HL-60 (cell line): ENCODE measurements at regions not wholly inside any gene's neighbourhood (a gene's known extent, or its start where the extent isn't known, plus 50 kb on each side); places are given as distances from the start of the nearest gene placed in this dataset.

ENCODE experiments used
- DNase-seq, 2 experiments: peaks; one replicate each; pipeline ENCODE4 v3.0.0-alpha.2; 2010 to 2020; ENCODE audit warnings: low read depth in 1 of 2, low spot score in 1 of 2
- H3K27ac ChIP-seq: fragments of 250-450 bp; sonication (Bioruptor Pico); replicated peaks from 2 replicates; pipeline ENCODE4 v1.5.1; 2020; ENCODE audit warnings: mild to moderate bottlenecking, moderate library complexity
- H3K27me3 ChIP-seq: fragments of 250-450 bp; sonication (Bioruptor Pico); 2 replicates; pipeline ENCODE4 v1.5.1; 2021; ENCODE audit warnings: mild to moderate bottlenecking, moderate library complexity; ENCODE audit not compliant: insufficient read depth, poor library complexity, severe bottlenecking
- H3K4me3 ChIP-seq: replicated peaks from 2 replicates; pipeline ENCODE4 v1.5.1; 2011; ENCODE audit warnings: mild to moderate bottlenecking, control low read depth, low read length; ENCODE audit not compliant: insufficient read depth
- CTCF ChIP-seq: IDR thresholded peaks from one replicate; pipeline ENCODE4 v1.5.1; 2011; ENCODE audit warnings: low read length, control low read depth, inconsistent platforms; ENCODE audit not compliant: insufficient read depth
- GABPA ChIP-seq: IDR thresholded peaks from 2 replicates; pipeline ENCODE4 v1.6.1; 2012; ENCODE audit warnings: low read depth
- POLR2AphosphoS5 ChIP-seq: IDR thresholded peaks from 2 replicates; pipeline ENCODE4 v1.6.1; 2012; ENCODE audit warnings: low read depth
- SPI1 ChIP-seq: IDR thresholded peaks from 2 replicates; pipeline ENCODE4 v1.6.1; 2012; ENCODE audit warnings: low read depth, mild to moderate bottlenecking, borderline replicate concordance
- TF ChIP-seq, protein P1 (sequence below): IDR thresholded peaks from 2 replicates; pipeline ENCODE4 v1.6.1; 2012; ENCODE audit warnings: low read depth; ENCODE audit not compliant: insufficient replicate concordance

DNA sequence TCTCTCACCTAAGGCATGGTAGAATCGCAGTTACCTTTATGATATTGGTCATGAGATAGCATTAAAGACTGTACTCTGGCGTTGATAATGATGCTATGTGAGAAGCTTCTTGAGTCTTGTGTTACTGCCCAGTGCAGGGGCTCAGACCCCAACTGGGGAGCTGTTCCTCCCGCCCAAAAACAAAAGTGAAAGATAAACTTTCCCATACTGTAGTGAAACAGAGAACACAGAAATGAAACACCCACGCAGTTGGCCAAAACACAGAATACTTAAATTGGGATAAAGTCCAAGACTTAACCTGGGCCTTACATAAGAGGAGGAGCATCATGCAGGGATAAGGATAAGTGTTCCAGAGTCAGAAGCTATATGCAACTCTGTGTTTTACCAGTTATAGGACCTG is 130.6 kb downstream of the HHIPL2 start:
- no peaks in the 10 kb centered on the region for H3K27me3 ChIP-seq
- DNase-seq, result no peak
- TF ChIP-seq SPI1 (no peak), GABPA (no peak), CTCF (no peak), POLR2AphosphoS5 (no peak)
- TF ChIP-seq, protein P1, sequence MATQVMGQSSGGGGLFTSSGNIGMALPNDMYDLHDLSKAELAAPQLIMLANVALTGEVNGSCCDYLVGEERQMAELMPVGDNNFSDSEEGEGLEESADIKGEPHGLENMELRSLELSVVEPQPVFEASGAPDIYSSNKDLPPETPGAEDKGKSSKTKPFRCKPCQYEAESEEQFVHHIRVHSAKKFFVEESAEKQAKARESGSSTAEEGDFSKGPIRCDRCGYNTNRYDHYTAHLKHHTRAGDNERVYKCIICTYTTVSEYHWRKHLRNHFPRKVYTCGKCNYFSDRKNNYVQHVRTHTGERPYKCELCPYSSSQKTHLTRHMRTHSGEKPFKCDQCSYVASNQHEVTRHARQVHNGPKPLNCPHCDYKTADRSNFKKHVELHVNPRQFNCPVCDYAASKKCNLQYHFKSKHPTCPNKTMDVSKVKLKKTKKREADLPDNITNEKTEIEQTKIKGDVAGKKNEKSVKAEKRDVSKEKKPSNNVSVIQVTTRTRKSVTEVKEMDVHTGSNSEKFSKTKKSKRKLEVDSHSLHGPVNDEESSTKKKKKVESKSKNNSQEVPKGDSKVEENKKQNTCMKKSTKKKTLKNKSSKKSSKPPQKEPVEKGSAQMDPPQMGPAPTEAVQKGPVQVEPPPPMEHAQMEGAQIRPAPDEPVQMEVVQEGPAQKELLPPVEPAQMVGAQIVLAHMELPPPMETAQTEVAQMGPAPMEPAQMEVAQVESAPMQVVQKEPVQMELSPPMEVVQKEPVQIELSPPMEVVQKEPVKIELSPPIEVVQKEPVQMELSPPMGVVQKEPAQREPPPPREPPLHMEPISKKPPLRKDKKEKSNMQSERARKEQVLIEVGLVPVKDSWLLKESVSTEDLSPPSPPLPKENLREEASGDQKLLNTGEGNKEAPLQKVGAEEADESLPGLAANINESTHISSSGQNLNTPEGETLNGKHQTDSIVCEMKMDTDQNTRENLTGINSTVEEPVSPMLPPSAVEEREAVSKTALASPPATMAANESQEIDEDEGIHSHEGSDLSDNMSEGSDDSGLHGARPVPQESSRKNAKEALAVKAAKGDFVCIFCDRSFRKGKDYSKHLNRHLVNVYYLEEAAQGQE, result no peak
- H3K27ac ChIP-seq, result no peak overlapping the region
- no peak overlapping the region for H3K4me3 ChIP-seq

DNA sequence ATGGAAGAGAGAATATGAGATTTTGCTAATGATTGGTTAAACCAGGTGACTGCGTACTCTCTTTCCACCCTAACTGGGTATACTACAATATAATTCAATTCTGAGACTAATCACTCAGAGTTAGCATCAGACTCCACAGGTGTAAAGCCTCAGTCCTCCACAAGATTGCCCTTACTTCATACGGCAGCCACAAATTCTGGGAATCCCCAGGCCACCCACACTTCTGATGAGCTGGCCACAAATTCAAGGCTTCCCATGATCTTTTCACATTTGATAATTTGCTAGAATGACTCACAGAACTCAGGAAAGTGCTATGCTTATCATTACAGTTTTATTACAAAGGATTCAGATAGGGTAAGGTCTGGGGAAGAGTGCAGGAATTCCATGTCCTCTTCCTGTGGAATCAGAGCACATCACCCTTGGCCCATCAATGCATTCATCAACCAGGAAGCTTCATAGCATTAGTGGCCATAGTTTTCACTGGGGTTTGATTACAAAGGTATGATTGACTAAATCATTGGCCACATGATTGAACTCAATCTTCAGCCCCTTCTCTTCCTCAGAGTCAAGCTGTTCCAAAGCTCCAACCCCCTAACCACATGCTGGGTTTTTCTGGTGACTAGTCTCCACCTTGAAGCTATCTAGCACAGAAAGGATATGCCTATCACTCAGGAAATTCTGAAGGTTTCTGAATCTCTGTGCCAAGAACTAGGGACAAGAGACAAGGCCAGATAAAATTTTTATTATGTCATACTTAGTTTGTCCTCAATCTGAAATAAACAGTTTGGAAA is 131.7 kb downstream of the HHIPL2 start:
- no peak overlapping the region for H3K4me3 ChIP-seq
- no peak overlapping the region for H3K27ac ChIP-seq
- DNase-seq, result no peak
- no peaks in the 10 kb centered on the region for H3K27me3 ChIP-seq
- TF ChIP-seq SPI1 (no peak), POLR2AphosphoS5 (no peak), GABPA (no peak), CTCF (no peak)
- TF ChIP-seq, protein P1, result no peak

- DNase-seq, result no peak
- no peaks in the 10 kb centered on the region for H3K27me3 ChIP-seq
Observed at GRCh38 chr1:222415441-222415840, 132.5 kb downstream of the HHIPL2 start.

DNA sequence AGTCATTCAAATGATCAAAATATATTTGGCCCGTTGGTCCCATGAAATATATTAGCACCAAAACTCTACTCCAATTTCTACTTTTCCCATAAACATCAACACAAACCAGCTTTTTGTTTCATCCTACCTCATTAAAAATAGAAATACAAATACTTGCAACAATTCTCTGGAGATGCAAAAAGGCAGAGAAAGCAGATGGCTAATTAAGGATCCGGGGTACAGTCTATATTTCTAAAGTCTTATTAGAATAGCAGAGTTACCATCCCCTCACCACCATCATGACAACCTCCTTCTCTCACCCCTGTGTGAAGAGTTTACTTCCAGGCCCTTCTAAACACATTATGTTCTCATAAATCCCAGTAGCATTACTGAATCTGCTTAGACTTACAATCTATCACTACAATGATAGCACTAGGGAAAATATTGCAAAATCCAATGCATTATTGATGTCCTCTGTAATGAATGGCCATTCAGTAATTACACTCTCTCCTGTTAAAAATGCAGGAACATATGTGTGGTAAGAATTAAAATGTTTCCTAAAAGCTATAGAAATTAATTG is 133.8 kb downstream of the HHIPL2 start:
- Histone ChIP-seq H3K4me3 (no peak overlapping the region), H3K27ac (no peak overlapping the region), H3K27me3 (no peaks in the 10 kb centered on the region)
- no peak for DNase-seq
- TF ChIP-seq SPI1, result no peak
- no peak for TF ChIP-seq POLR2AphosphoS5
- TF ChIP-seq CTCF, result no peak
- TF ChIP-seq, protein P1, result no peak
- TF ChIP-seq GABPA, result no peak

More at GRCh38 chr1:222415441-222415840, 132.5 kb downstream of the HHIPL2 start:
- no peak for TF ChIP-seq POLR2AphosphoS5
- Histone ChIP-seq H3K27ac (no peak overlapping the region), H3K4me3 (no peak overlapping the region)
